GM19463 (cell line): ENCODE measurements at regions not wholly inside any gene's neighbourhood (a gene's known extent, or its start where the extent isn't known, plus 50 kb on each side); places are given as distances from the start of the nearest gene placed in this dataset.
"Not testable (repeated sequence)": the region's sequence is repeated elsewhere in the genome, so short reads cannot be mapped to it uniquely, and the experiment has no call there.

Source experiments
- ATAC-seq: cut with Tn5 transposase; IDR thresholded peaks from one replicate; pipeline ENCODE4 v1.9.1; 2021; ENCODE audit warnings: mild to moderate bottlenecking, moderate library complexity; ENCODE audit not compliant: unreplicated experiment

DNA sequence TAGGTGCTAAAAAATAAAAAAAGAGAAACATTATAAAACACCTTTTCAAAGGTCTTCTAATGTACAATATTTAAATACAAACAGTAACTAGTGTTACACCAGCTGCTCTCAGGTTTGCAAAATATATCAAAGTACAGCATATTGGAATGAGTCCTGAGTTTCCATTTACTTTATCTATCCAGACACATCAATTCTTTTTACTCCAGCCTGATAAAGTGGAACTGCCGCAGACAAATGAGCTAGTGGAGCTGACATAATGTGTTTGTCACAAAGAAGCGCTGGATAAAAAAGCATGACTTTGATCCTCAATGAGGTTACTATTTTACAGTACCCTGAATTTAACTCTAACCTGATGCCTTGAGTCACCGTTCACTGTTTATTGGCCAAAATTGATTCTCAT lies 1243.1 kb downstream of the GATA3 start:
- ATAC-seq = no peak

DNA sequence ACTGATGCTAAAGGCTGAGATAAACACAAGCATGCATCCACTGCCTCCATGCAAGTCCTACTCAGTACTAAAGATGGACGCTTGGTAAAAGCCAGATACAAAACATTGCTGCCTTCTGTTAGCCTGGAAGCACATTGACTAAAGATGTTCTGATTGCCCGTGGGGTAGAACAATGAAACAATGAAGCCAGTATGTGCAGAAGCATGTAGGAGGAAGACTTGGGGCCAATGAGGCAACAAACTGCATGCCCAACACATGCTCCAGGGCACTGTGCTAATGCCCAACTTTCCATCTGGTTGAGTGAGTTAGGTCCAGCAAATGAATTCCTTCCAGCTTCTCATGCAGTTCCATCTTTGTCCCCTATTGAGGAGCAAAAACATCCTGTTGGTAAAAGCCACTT lies 1245.5 kb downstream of the GATA3 start:
- no peak for ATAC-seq

DNA sequence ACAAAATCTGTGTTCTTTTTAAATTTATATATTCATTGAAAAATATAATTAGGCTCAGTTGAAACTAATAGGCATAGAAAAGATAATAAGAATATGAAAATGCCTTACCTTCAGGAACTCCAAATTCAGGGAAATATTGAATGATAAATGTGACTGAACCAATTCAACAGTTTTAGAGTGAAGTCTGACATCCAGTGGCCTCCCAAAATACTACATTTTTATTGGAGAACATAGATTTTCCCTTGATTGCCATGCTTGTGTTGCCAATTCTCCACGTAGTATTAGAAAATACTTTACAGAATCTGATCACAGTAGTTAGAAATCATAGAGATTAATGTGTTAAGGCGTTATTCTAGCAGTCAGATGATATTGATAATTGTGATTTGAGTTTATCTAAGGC lies 1246.7 kb downstream of the GATA3 start:
- no peak for ATAC-seq

GRCh38 chr10:9301554-9301953 lies 1247.1 kb downstream of the GATA3 start:
- no peak for ATAC-seq

DNA sequence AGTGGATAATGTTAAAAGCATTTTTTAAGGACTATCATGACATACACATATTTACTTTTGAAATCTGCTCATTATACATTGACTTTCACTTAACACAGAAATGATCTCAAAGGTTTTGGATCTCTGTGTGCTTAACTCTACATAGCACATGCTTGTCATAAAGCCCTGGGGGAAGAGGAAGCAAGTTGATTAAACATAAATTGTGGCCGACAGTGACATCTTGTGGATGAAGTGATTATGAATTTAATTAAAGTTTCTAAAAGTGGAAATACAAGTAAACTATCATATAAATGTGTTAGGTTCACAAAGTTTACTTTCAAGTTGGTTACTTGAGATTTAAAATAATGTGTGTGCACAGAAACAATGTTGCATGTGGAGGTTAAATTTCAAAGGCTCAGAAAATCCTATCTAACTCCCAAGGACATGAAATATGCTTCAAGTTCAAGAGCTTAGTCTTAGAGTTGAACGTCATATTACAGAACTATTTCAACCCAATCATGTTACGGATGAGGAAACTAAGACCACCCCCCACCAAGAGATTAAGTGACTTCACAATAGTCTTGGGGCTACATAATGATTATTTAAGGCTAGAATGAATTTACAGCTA lies 1247.8 kb downstream of the GATA3 start:
- ATAC-seq = peak; percentile 47

DNA sequence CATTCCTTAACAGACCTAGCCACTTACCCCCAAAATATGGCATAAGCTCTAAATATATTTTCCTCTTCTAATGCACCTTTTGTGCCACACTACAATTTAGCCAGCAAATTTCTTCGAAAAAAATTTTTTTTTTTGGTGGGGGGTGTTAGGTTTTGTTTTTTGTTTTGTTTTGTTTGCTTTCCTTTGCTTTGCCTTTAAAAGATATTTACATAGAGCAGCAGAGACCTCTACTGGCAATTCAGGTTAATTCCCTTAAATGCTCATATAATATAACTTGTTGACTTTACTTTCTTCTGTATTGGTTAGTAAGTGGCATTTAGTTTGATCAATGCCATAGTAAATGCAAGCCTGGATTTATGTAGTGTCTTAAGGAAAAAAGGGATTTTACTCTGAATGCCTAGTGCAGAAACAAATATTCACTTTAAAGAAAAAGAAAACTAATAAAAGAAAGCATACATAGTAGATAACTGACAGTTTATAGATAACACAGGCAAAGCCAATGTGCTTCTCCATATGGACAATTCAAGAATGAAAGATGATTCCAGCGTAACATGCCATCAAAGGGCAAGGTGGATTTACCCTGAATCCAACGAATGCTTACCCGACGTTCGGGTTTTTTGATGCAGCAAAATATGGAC lies 1250.6 kb downstream of the GATA3 start:
- ATAC-seq = no peak

DNA sequence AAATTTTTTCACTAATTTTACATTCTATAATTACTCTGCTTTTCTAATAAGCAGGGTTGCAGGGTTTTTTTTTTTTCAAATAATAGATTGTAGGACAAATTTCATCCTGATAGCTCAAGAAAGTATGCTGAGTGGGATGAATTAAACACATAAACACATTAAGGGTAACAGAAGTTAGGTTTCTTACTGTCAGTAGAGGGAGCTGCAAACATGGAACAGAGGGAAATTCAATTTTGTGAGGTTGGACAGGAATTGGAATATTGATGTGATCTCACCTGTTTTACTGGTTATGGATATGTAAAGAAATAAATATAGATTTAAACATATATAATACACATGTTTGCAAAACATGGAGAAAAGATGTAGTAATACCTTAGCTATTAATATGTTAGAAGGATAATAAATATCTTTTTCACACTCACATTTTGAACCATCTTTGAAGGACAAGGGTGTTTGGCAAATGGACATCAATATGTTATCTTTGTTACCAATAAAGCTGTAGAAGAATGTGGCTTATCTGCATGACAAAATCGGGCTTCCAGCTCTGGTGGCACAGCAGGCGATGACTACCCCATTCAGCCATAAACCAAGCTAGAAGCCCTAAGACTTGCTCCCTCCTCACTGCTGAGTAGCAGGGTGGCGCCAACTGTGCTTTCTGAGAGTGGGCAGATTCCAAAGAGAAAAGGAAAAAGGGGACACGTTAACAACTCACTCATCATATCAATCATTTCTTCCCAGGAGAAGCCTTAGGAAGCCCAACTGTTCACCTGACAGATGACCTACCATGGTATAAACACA lies 1257.4 kb downstream of the GATA3 start:
- ATAC-seq = no peak

DNA sequence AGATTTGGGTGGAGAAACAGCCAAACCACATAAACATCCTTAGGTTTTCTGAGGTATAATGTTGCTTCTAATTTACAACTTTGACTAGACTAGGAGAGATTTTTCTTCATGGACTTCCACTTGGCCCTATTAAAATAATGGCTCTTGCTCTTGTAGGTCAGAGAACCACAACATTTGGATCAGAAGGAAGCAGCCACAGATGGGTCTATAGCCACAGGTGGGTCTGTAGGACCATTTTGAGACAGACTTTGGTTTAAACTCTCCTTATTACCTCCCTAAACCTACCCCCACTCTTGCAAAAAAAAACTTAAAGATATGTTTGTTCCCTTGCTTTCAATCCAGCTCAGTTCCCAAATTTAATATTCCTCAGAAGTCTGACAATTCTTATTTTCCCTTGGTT lies 1260.8 kb downstream of the GATA3 start:
- no peak for ATAC-seq

GRCh38 chr10:9331583-9332008 lies 1277.1 kb downstream of the GATA3 start:
- peak; percentile 72 for ATAC-seq

DNA sequence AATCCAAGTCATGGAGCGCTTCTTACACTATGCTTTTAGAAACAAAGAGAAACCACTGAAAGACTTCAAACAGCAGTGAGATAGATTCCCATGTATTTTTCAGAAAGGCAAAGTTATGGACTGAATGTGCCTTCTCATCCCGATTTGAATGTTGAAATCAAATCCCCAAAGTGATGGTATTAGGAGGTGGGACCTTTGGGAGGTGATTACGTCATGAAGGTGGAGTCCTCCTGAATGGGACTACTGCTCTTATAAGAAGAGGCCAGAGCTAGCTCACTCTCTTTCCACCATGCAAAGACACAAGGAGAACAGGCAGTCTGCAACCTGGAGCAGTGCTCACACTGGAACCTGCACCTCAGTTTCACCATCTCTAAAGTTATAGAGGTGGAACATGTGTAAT lies 1279.8 kb downstream of the GATA3 start:
- no peak for ATAC-seq

DNA sequence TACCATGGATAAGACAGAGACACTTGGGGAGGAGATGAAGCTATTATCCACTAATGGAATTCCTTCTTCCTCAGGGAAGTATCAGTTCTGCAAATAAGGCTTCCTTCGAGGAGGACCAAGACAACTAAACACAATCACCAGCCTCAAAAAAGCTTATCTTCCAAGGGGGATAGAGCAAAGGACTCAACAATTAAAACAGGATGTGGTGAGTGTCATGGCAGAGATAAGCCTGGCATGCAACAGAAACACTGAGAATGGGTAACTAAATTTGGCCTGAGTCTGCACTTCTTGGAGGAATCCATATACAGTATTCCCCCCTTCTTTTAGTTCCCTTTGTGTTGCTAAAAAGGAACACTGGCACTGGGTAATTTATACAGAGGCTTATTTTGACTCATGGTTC lies 1285.2 kb downstream of the GATA3 start:
- no peak for ATAC-seq

- no peak for ATAC-seq
Observed at GRCh38 chr10:9342885-9343570, 1288.5 kb downstream of the GATA3 start.

DNA sequence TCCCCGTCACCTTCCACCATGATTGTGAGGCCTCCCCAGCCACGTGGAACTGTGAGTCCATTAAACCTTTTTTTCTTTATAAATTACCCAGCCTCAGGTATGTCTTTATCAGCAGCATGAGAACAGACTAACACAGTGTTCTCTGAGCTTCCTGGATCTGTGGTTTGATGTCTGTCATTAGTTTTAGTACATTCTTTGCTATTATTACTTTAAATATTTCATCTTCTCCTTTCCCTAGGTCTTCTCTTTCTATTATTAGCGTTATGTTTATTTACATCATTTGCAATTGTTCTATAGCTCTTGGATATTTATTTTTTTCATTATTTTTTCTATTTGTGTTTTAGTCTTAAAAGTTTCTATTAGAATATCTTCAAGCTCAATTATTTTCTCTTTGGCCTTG lies 1293.4 kb downstream of the GATA3 start:
- ATAC-seq = not testable (repeated sequence)

- no peak for ATAC-seq
Observed at GRCh38 chr10:9357471-9357870, 1303.0 kb downstream of the GATA3 start.

GRCh38 chr10:9362721-9363120 lies 1308.2 kb downstream of the GATA3 start:
- ATAC-seq = no peak

DNA sequence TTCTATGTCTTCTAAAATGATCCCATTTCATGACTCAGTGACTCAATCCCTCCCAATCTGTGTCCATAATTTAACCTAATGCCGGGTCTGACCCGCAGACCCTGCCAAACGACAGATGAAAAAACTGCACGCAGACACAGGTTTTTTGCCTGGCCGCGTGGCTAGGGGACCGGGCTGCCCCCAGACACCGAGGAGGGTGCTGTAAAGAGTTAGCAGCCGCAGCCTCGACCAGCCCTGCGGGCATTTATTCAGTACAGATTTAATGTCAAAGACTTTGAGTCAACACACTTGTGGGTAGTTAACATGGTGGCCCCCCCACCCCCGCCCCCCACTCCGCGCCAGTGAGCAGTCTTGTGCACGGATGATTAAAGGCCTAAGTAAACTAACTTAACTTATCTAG lies 1324.7 kb downstream of the GATA3 start:
- no peak for ATAC-seq

GRCh38 chr10:9381733-9382532 lies 1327.4 kb downstream of the GATA3 start:
- no peak for ATAC-seq

- no peak for ATAC-seq
Observed at GRCh38 chr10:9382533-9382866, 1328.0 kb downstream of the GATA3 start.

GRCh38 chr10:9390516-9390915 lies 1336.0 kb downstream of the GATA3 start:
- no peak for ATAC-seq

DNA sequence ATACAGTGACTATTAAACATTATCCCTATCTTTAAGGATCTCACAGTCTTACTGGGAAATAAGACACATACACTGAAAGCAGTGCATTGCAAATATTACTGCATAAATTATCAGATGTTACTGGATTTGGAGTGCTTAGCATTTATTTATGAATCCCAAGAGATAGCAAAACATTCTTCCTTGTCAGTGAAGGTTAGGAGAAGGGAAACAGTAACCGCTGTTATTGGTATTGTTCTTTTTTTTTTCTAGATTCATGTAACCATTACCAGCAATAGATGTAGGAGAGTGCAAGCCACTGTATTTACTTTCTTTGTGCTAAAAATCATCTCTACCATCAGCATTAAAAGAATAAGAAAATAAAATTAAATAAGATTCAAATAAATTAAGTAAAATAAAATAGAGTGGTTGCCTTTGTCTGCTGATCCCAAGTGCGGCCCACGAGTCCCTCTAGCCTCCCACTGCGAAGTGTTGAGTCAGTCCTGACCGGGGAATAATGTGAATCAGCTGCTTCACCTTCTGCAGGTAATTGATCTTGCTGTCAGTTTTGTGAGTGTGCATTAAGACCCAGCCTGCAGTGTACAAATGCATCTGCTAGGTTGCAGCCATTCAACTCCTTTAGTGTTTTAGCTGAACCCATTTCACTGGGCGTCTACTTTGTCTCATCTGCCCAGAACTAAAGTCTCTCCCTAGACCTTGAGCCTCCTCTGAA lies 1344.9 kb downstream of the GATA3 start:
- ATAC-seq = no peak
